ENCODE measurements at regions not wholly inside any gene's neighbourhood (a gene's known extent, or its start where the extent isn't known, plus 50 kb on each side); places are given as distances from the start of the nearest gene placed in this dataset.

DNA sequence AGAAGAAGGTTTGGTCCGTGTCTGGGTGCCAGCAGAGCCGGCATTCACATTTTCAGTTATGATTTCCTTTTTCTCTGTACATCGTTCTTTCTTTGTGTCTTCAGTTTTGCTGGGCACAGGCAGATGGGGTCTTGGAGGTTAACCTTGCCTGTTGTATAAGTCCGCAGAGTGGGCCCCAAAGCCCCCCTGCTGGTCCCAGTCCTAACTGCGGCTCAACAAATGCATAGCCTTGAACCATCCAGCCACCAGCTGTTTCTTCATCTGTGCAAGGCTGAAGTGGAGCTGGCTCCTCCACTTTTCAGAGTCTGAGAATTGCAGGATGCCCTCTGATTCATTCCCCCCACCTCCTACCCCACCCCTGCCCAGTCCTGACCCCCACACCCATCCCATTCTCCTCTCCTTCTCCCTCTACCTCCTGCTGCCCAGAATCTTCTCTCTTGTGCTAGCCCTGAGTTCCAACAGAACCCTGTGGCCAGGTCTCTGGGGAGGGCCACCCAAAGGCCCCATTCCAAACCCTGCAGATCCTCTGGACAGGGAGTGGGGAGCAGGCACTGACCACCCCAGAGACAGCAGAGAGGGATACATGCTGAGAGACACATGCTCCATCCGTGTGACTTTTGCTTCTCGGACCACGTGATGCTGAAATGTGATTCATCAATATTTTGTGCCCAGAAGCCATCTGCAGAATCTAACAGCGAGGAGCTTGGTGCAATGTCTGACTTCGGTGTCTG lies 386.5 kb upstream of the SULF2 start:
- H3K27ac Mint-ChIP-seq = no peak overlapping the region
- no peaks in the 10 kb centered on the region for H3K36me3 Mint-ChIP-seq (ENCODE audit: insufficient read depth)
- H3K4me3 Mint-ChIP-seq (ENCODE audit: low read depth) = no peak overlapping the region
- H3K9me3 Mint-ChIP-seq (ENCODE audit: low read depth) = peaks cover 3% of the 10 kb centered on the region
- TF ChIP-seq, protein P1, sequence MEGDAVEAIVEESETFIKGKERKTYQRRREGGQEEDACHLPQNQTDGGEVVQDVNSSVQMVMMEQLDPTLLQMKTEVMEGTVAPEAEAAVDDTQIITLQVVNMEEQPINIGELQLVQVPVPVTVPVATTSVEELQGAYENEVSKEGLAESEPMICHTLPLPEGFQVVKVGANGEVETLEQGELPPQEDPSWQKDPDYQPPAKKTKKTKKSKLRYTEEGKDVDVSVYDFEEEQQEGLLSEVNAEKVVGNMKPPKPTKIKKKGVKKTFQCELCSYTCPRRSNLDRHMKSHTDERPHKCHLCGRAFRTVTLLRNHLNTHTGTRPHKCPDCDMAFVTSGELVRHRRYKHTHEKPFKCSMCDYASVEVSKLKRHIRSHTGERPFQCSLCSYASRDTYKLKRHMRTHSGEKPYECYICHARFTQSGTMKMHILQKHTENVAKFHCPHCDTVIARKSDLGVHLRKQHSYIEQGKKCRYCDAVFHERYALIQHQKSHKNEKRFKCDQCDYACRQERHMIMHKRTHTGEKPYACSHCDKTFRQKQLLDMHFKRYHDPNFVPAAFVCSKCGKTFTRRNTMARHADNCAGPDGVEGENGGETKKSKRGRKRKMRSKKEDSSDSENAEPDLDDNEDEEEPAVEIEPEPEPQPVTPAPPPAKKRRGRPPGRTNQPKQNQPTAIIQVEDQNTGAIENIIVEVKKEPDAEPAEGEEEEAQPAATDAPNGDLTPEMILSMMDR (IDR thresholded peaks at IDR 0.05; ENCODE audit: unreplicated experiment) = peak; percentile 18
- peaks cover 1% of the 10 kb centered on the region for H3K4me1 Mint-ChIP-seq (ENCODE audit: low read depth)
- no peak for DNase-seq (ENCODE audit: low spot score, unreplicated experiment)
- peaks cover 12% of the 10 kb centered on the region for H3K27me3 Mint-ChIP-seq

DNA sequence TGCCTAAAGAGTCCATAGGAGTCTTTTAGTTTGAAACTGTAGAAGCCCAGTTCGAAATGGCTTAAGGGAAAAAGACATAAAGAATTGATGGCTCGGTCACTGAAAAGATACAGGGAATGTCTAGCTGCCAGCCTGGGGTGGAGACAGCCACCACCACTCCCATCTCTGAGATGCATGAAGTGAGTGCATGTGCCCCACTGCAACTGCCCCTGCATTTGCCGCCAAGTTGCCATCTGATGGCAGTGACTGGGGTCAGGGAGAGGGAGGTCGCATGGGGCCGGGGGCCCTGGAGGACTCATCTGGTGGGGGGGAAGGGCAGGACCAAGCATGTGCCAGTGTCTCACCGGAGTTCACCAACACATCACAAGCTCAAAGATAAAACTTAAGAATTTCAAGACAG lies 385.8 kb upstream of the SULF2 start:
- TF ChIP-seq, protein P1 (IDR thresholded peaks at IDR 0.05; ENCODE audit: unreplicated experiment) = no peak
- H3K27me3 Mint-ChIP-seq = peaks cover 16% of the 10 kb centered on the region
- DNase-seq (ENCODE audit: low spot score, unreplicated experiment) = no peak
- H3K4me3 Mint-ChIP-seq (ENCODE audit: low read depth) = no peak overlapping the region
- peaks cover 3% of the 10 kb centered on the region for H3K9me3 Mint-ChIP-seq (ENCODE audit: low read depth)
- no peak overlapping the region for H3K27ac Mint-ChIP-seq
- no peaks in the 10 kb centered on the region for H3K36me3 Mint-ChIP-seq (ENCODE audit: insufficient read depth)
- H3K4me1 Mint-ChIP-seq (ENCODE audit: low read depth) = peaks cover 5% of the 10 kb centered on the region

DNA sequence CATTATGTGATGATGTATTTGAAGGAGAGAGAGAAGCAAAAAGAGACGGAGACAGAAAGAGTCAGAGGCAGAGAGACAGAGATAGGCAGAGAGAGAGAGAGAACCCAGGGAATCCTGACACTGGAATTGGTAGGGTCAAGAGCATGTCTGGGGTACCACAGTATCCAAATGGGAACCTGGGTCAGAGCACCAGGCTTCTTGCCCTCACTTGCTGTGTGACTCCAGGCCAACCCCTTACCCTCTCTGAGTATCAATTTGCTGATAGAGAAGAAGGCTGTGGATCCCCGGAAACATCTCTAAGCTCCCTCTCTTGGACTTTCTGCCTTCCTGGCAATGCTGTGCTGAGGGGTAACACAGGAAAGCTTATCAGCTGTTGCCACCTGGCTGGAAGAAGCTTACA lies 385.3 kb upstream of the SULF2 start:
- no peak for DNase-seq (ENCODE audit: low spot score, unreplicated experiment)
- Mint-ChIP-seq H3K27me3 (peaks cover 16% of the 10 kb centered on the region), H3K4me1 (ENCODE audit: low read depth) (peaks cover 5% of the 10 kb centered on the region), H3K9me3 (ENCODE audit: low read depth) (peaks cover 3% of the 10 kb centered on the region), H3K27ac (no peak overlapping the region), H3K4me3 (ENCODE audit: low read depth) (no peak overlapping the region), H3K36me3 (ENCODE audit: insufficient read depth) (no peaks in the 10 kb centered on the region)
- TF ChIP-seq, protein P1 (IDR thresholded peaks at IDR 0.05; ENCODE audit: unreplicated experiment) = no peak

DNA sequence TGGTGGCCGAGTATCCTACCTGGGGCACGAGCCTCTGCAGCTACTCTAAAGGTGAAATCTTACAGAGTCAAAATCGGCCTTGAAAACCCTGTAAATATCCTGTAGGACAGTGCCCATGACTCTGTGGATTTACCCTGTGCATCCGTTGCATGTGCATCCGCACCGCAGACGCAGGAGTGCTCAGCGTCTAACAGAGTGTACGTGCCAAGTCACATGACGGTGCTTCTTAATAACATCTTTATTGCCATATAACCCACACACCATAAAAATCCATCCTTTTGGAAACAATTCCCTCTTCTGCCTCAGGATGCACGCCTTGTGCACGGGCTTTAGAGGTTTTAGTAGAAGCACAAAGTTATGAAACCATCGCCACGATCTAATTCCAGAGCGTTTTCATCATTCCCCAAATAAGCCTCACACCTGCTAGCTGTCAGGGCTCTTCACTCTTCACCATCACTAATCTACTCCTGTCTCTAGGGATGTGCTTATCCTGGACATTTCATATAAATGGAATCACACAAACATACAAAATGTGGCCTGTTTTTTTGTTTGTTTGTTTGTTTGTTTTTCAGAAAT lies 384.5 kb upstream of the SULF2 start:
- H3K27ac Mint-ChIP-seq = no peak overlapping the region
- no peak overlapping the region for H3K4me3 Mint-ChIP-seq (ENCODE audit: low read depth)
- H3K4me1 Mint-ChIP-seq (ENCODE audit: low read depth) = peaks cover 5% of the 10 kb centered on the region
- TF ChIP-seq, protein P1 (IDR thresholded peaks at IDR 0.05; ENCODE audit: unreplicated experiment) = no peak
- DNase-seq (ENCODE audit: low spot score, unreplicated experiment) = no peak
- peaks cover 16% of the 10 kb centered on the region for H3K27me3 Mint-ChIP-seq
- no peaks in the 10 kb centered on the region for H3K36me3 Mint-ChIP-seq (ENCODE audit: insufficient read depth)
- peaks cover 3% of the 10 kb centered on the region for H3K9me3 Mint-ChIP-seq (ENCODE audit: low read depth)

DNA sequence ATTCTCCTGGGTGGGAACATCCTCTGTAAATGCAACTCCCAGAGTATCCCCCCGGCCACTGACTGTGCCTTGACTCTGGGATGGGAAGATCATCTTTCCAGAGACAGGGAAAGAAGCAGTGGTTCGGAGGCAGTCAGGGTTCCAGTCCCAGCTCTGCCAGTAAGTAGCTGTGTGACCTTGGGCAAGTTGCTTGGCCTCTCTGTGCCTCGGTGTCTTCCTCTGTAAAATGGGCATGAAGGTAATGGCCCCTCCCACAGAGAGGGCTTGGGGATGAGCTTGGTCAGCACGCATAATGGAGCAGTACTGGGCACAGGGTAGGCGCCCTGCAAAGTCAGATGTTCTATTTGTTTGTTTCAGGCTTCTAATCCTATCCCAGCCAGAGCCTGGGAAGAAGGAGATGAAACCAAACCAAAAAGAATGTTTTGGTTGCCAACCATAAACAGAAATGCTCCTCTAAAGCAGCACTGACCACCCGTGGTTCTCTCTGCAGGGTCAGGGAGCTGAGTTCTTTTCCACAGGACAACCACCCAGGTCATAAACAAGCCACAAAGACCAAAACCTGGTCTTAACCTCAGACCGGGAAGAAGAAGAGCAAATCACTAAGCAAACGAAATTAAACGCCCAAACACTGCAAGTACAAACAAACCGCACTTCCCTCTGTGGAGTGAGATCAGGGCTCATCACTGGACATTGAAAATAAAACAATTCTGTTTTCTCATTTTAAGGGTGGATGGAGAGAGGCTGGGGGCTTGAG lies 381.0 kb upstream of the SULF2 start:
- Mint-ChIP-seq H3K27me3 (peaks cover 9% of the 10 kb centered on the region), H3K4me3 (ENCODE audit: low read depth) (no peak overlapping the region), H3K4me1 (ENCODE audit: low read depth) (peaks cover 5% of the 10 kb centered on the region), H3K9me3 (ENCODE audit: low read depth) (no peaks in the 10 kb centered on the region), H3K36me3 (ENCODE audit: insufficient read depth) (no peaks in the 10 kb centered on the region), H3K27ac (peak overlapping the region; percentile 24)
- DNase-seq (ENCODE audit: low spot score, unreplicated experiment) = no peak
- TF ChIP-seq, protein P1 (IDR thresholded peaks at IDR 0.05; ENCODE audit: unreplicated experiment) = no peak

All from progenitor cell of endocrine pancreas (in vitro differentiated cells).